Adrenal gland (tissue), 9 donors: ENCODE measurements at regions not wholly inside any gene's neighbourhood (a gene's known extent, or its start where the extent isn't known, plus 50 kb on each side); places are given as distances from the start of the nearest gene placed in this dataset.
"Not testable (repeated sequence)": the region's sequence is repeated elsewhere in the genome, so short reads cannot be mapped to it uniquely, and the experiment has no call there.

Source experiments
- DNase-seq, 7 donors: peaks; one replicate each; pipeline ENCODE4 v3.0.0-alpha.2; 2019 to 2020
- H3K27ac ChIP-seq, 5 donors: fragments of 200-600 bp; sonication (generic) in 4 of 5; 1 replicate in 3 of 5; 2 replicates in 2 of 5; pipeline versions ENCODE4 v1.5.1 to v1.8.0; 2016 to 2020; ENCODE audit warnings: mild to moderate bottlenecking in 1 of 5
- H3K27me3 ChIP-seq: fragments of 200-600 bp; 2 replicates; pipeline ENCODE4 v1.8.0; 2021
- H3K36me3 ChIP-seq, 2 donors: fragments of 200-600 bp; replicated peaks in 1 of 2; 1 replicate in 1 of 2; 2 replicates in 1 of 2; pipeline versions ENCODE4 v1.5.1 to v1.8.0; 2018 to 2022
- H3K4me1 ChIP-seq, 2 donors: fragments of 200-600 bp; replicated peaks in 1 of 2; 1 replicate in 1 of 2; 2 replicates in 1 of 2; pipeline versions ENCODE4 v1.5.1 to v1.8.0; 2018 to 2021
- H3K4me3 ChIP-seq, 4 donors: fragments of 200-600 bp; sonication (generic) in 3 of 4; one replicate each; pipeline ENCODE4 v1.5.1; 2016 to 2018
- H3K9me3 ChIP-seq, 3 donors: fragments of 200-600 bp; sonication (generic) in 1 of 3; replicated peaks in 1 of 3; 1 replicate in 2 of 3; 2 replicates in 1 of 3; pipeline versions ENCODE4 v1.5.1 to v1.8.0; 2016 to 2021
- POLR2A ChIP-seq, 2 donors: fragments of 450-650 bp; IDR thresholded peaks; one replicate each; pipeline ENCODE4 v1.6.1; 2017; ENCODE audit warnings: antibody characterized with exemption in 2 of 2, mild to moderate bottlenecking in 2 of 2, moderate library complexity in 1 of 2
- WGBS, 4 donors: extraction: QIAGEN DNeasy Blood & Tissue Kit in 2 of 4; methylation state at CpG; one replicate each; pipeline versions ENCODE4 v1.1.5 to v1.1.7; 2013 to 2017; 5-methylcytosine and 5-hydroxymethylcytosine counted together
- intact Hi-C, 2 donors: fragments of 100-400 bp; cut with DNase I; formaldehyde crosslinking; loops; one replicate each; pipeline versions ENCODE4 v1.14.1 to v1.15.0; 2022 to 2023
- TF ChIP-seq, protein P1 (sequence below), 6 experiments: fragments of 450-650 bp in 4 of 6; fragments of 200-600 bp in 2 of 6; sonication (generic) in 1 of 6; IDR thresholded peaks; 1 replicate in 5 of 6; 2 replicates in 1 of 6; pipeline versions ENCODE4 v1.5.1 to v1.8.0; 2016 to 2021; ENCODE audit warnings: antibody characterized with exemption in 6 of 6, mild to moderate bottlenecking in 2 of 6, moderate library complexity in 1 of 6
- donor health status: healthy with polysubstance abuse.
- donor health status: Bipolar disorder and iron deficiency.
- donor health status: DM: yes; HTN: yes; CAD: no.
- donor health status: DM: no; HTN: no; CAD: no.
- donor health status: DM: no; HTN: no; CAD: no.

DNA sequence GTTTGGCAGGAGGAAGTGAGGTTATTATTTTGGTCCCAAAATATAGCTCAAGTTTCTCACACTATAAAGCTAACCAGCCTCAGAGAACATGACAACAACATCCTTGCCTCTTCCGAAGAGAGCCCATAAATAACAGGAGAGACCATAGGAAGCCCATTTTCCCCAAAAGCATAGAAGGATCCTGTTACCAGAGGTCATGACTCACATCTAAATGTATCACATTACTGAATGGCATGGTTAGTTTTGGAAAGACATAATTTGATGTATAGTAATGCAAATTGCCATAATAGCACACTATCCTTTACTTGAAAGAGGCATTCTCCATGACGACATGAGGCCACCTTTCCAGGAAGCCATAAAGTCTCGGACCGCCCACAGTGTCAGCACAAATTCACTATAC is 238.8 kb upstream of the GRIA3 start:
- no peak for DNase-seq
- H3K27me3 ChIP-seq: no peaks in the 10 kb centered on the region
- no peaks in the 10 kb centered on the region for H3K36me3 ChIP-seq
- no peaks in the 10 kb centered on the region for H3K9me3 ChIP-seq
- TF ChIP-seq POLR2A (IDR thresholded peaks at IDR 0.05): no peak
- TF ChIP-seq, protein P1, sequence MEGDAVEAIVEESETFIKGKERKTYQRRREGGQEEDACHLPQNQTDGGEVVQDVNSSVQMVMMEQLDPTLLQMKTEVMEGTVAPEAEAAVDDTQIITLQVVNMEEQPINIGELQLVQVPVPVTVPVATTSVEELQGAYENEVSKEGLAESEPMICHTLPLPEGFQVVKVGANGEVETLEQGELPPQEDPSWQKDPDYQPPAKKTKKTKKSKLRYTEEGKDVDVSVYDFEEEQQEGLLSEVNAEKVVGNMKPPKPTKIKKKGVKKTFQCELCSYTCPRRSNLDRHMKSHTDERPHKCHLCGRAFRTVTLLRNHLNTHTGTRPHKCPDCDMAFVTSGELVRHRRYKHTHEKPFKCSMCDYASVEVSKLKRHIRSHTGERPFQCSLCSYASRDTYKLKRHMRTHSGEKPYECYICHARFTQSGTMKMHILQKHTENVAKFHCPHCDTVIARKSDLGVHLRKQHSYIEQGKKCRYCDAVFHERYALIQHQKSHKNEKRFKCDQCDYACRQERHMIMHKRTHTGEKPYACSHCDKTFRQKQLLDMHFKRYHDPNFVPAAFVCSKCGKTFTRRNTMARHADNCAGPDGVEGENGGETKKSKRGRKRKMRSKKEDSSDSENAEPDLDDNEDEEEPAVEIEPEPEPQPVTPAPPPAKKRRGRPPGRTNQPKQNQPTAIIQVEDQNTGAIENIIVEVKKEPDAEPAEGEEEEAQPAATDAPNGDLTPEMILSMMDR (IDR thresholded peaks at IDR 0.05): no peak
- no peak overlapping the region for H3K4me3 ChIP-seq
- intact Hi-C loops: no loop called here
- H3K4me1 ChIP-seq: no peaks in the 10 kb centered on the region
- WGBS, 4 donors: 45 to 73% (median 54%) methylated on average over 4 of the region's 4 CpGs
- H3K27ac ChIP-seq: no peak overlapping the region

DNA sequence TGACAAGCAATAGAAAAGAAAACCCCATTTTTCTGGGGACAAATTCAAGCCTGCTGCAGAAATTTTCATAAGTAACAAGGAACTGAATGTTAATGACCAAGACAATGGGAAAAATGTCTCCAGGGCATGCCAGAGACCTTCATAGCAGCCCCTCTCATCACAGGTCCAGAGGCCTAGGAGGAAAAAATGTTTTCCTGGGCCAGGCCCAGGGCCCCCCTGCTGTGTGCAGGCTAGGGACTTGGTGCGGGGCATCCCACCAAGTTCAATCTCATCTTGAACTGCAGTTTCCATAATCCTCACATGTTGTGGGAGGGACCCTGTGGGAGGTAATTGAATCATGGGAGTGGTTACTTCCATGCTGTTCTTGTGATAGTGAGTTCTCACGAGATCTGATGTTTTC is 211.5 kb upstream of the GRIA3 start:
- no peak for TF ChIP-seq POLR2A (IDR thresholded peaks at IDR 0.05)
- TF ChIP-seq, protein P1 (IDR thresholded peaks at IDR 0.05): no peak
- Histone ChIP-seq H3K4me1 (no peaks in the 10 kb centered on the region), H3K9me3 (no peaks in the 10 kb centered on the region), H3K36me3 (no peaks in the 10 kb centered on the region), H3K27ac (no peak overlapping the region), H3K27me3 (no peaks in the 10 kb centered on the region), H3K4me3 (no peak overlapping the region)
- intact Hi-C loops: no loop called here
- no peak for DNase-seq
- 13 to 52% (median 50%) methylated on average over 1 to 2 of the region's 2 CpGs; no CpG with 5 or more reads in 1 of the 4 donors for WGBS, 4 donors

DNA sequence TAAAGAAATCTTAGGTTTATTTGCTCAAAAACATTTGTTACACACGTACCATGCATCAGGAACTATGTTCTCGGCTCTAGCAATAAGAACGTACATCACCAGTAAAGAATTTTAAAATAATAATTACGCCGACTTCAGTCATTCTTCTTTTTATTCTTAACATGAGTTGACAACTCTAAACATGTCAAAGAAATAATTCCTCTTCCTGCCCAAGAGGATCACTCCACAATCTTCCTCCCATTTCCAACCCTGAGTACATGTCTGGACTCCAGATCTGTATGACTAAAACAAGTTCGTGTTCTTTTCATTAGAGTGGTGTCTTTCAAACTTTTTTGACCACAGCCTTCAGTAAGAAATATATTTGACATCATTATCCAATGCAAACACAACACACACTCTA is 201.6 kb upstream of the GRIA3 start:
- no peaks in the 10 kb centered on the region for H3K4me1 ChIP-seq
- no peak overlapping the region for H3K4me3 ChIP-seq
- H3K9me3 ChIP-seq: no peaks in the 10 kb centered on the region
- intact Hi-C loops: no loop called here
- no peaks in the 10 kb centered on the region for H3K36me3 ChIP-seq
- peaks cover 4% of the 10 kb centered on the region for H3K27me3 ChIP-seq
- no peak overlapping the region for H3K27ac ChIP-seq
- 72 to 80% (median 76%) methylated on average over 6 of the region's 6 CpGs for WGBS, 4 donors
- no peak for TF ChIP-seq POLR2A (IDR thresholded peaks at IDR 0.05)
- TF ChIP-seq, protein P1 (IDR thresholded peaks at IDR 0.05): no peak
- no peak for DNase-seq

- WGBS, 4 donors: 63 to 89% (median 83%) methylated on average over 2 of the region's 2 CpGs
- H3K4me3 ChIP-seq, DNase-seq, H3K9me3 ChIP-seq, H3K27me3 ChIP-seq, H3K27ac ChIP-seq, H3K4me1 ChIP-seq, intact Hi-C loops, H3K36me3 ChIP-seq: not testable (repeated sequence)
Measured at GRCh38 chrX:123002844-123003243, 181.2 kb upstream of the GRIA3 start.

DNA sequence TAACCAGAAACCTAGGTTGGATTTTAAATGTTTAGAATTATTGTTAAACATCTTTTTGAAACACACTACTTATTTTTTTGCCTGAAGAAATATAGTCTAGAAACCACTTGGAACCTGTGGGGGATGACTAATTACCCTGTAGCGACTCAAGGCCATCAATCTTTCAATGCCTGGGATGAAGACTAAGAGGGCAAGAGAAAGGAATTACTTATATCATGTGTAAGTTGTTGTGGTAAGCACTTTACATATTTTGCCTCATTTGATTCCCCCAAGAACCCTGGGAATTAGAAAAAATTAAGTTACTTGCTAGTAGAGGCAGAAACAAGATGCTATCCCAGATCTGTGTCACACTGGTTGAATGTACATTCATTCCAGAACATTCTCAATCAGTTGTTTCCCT is 170.9 kb upstream of the GRIA3 start:
- Histone ChIP-seq H3K9me3 (no peaks in the 10 kb centered on the region), H3K4me1 (no peaks in the 10 kb centered on the region), H3K27me3 (no peaks in the 10 kb centered on the region), H3K4me3 (no peak overlapping the region), H3K27ac (no peak overlapping the region), H3K36me3 (no peaks in the 10 kb centered on the region)
- TF ChIP-seq, protein P1 (IDR thresholded peaks at IDR 0.05): no peak
- no peak for TF ChIP-seq POLR2A (IDR thresholded peaks at IDR 0.05)
- DNase-seq: no peak
- 0 to 28% (median 23%) methylated on average over 1 of the region's 1 CpG for WGBS, 4 donors
- intact Hi-C loops: no loop called here
